KBM-7 (cell line): ENCODE measurements at regions not wholly inside any gene's neighbourhood (a gene's known extent, or its start where the extent isn't known, plus 50 kb on each side); places are given as distances from the start of the nearest gene placed in this dataset.

Experiments
- DNase-seq: peaks from one replicate; pipeline ENCODE4 v3.0.0-alpha.2; 2015
- in situ Hi-C: fragments of 300-500 bp; cut with MboI; formaldehyde crosslinking; loops from 2 replicates; pipeline ENCODE4 v1.14.3; 2020; ENCODE audit warnings: low sequenced_read_pairs, low pct_unique_long_range_greater_than_20kb, mixed read lengths

GRCh38 chr22:22073769-22074561, 91.4 kb upstream of the TOP3B start:
- DNase-seq: no peak
- in situ Hi-C loops: loop anchor here (25.0 kb wide), 1 partner anchor 88 kb away; no protein-coding TSS in a partner anchor

GRCh38 chr22:22072169-22072836, 89.7 kb upstream of the TOP3B start:
- DNase-seq: no peak
- in situ Hi-C loops: loop anchor here (25.0 kb wide), 1 partner anchor 90 kb away; no protein-coding TSS in a partner anchor

GRCh38 chr22:22071455-22071854, 88.9 kb upstream of the TOP3B start:
- DNase-seq: no peak
- in situ Hi-C loops: loop anchor here (25.0 kb wide), 1 partner anchor 91 kb away; no protein-coding TSS in a partner anchor

GRCh38 chr22:22070371-22070824, 87.8 kb upstream of the TOP3B start:
- in situ Hi-C loops: loop anchor here (25.0 kb wide), 1 partner anchor 92 kb away; no protein-coding TSS in a partner anchor
- no peak for DNase-seq

- in situ Hi-C loops: loop anchor here (25.0 kb wide), 1 partner anchor 93 kb away; no protein-coding TSS in a partner anchor
- DNase-seq: no peak
Observed at GRCh38 chr22:22069450-22070370, 87.1 kb upstream of the TOP3B start.

- DNase-seq: no peak
- in situ Hi-C loops: loop anchor here (25.0 kb wide), 1 partner anchor 94 kb away; no protein-coding TSS in a partner anchor
Observed at GRCh38 chr22:22068657-22069056, 86.1 kb upstream of the TOP3B start.

GRCh38 chr22:22068025-22068424, 85.4 kb upstream of the TOP3B start:
- in situ Hi-C loops: loop anchor here (25.0 kb wide), 1 partner anchor 94 kb away; no protein-coding TSS in a partner anchor
- DNase-seq: no peak

GRCh38 chr22:22067192-22067591, 84.6 kb upstream of the TOP3B start:
- in situ Hi-C loops: loop anchor here (25.0 kb wide), 1 partner anchor 95 kb away; no protein-coding TSS in a partner anchor
- DNase-seq: no peak

GRCh38 chr22:22064580-22064979, 82.0 kb upstream of the TOP3B start:
- no peak for DNase-seq
- in situ Hi-C loops: loop anchor here (25.0 kb wide), 1 partner anchor 98 kb away; no protein-coding TSS in a partner anchor

GRCh38 chr22:22062306-22062793, 79.8 kb upstream of the TOP3B start:
- no peak for DNase-seq
- in situ Hi-C loops: loop anchor here (25.0 kb wide), 1 partner anchor 100 kb away; no protein-coding TSS in a partner anchor

- DNase-seq: no peak
- in situ Hi-C loops: loop anchor here (25.0 kb wide), 1 partner anchor 101 kb away; no protein-coding TSS in a partner anchor
Observed at GRCh38 chr22:22061085-22062077, 78.8 kb upstream of the TOP3B start.

- DNase-seq: peak; percentile 19
- in situ Hi-C loops: loop anchor here (25.0 kb wide), 1 partner anchor 102 kb away; no protein-coding TSS in a partner anchor
Observed at GRCh38 chr22:22060200-22061084, 77.9 kb upstream of the TOP3B start.

GRCh38 chr22:22059291-22060002, 76.9 kb upstream of the TOP3B start:
- in situ Hi-C loops: loop anchor here (25.0 kb wide), 1 partner anchor 103 kb away; no protein-coding TSS in a partner anchor
- no peak for DNase-seq

GRCh38 chr22:22058633-22059290, 76.2 kb upstream of the TOP3B start:
- in situ Hi-C loops: loop anchor here (25.0 kb wide), 1 partner anchor 104 kb away; no protein-coding TSS in a partner anchor
- DNase-seq: no peak
